Activated CD4-positive, CD25-positive, alpha-beta regulatory T cell treated with anti-CD3 and anti-CD28 coated beads, Interleukin-2, amount 50 U/mL, for 72 hours (primary cell): ENCODE measurements at regions not wholly inside any gene's neighbourhood (a gene's known extent, or its start where the extent isn't known, plus 50 kb on each side); places are given as distances from the start of the nearest gene placed in this dataset.

Source experiments
- DNase-seq: peaks from one replicate; pipeline ENCODE4 v3.0.0; 2021

DNA sequence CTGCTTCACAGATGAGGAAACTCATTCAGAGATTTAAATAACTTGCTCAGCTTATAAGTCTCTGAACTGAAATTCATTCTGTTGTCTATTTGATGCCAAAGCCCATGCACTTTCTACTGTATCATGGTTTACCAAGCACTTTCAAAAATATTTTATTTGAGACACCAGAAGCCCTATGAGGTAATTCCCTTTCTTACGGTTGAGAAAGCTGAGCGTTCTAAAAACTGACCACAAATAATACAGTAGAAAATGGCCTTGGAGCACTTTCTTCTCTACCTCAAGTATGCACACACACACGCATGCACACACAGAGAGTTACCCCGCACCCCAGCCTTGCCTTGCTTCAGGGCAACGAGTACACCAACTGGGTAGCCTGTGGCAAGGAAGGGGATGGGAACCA is 228.5 kb downstream of the RFC3 start:
- DNase-seq, result no peak

DNA sequence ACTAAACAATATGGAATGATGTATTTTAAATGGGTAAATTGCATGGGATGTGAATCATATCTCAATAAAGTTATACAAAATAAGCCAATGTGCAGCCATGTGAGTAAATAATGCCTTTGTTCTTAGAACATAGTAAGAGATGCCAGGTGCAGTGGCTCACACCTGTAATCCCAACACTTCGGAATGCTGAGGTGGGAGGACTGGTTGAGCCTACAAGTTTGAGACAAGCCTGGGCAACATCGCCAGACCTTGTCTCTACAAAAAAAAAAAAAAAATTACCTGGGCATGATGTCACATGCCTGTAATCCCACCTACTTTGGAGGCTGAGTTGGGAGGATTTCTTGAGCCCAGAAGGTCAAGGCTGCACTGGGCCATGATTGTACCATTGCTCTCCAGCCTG is 230.7 kb downstream of the RFC3 start:
- DNase-seq, result no peak

DNA sequence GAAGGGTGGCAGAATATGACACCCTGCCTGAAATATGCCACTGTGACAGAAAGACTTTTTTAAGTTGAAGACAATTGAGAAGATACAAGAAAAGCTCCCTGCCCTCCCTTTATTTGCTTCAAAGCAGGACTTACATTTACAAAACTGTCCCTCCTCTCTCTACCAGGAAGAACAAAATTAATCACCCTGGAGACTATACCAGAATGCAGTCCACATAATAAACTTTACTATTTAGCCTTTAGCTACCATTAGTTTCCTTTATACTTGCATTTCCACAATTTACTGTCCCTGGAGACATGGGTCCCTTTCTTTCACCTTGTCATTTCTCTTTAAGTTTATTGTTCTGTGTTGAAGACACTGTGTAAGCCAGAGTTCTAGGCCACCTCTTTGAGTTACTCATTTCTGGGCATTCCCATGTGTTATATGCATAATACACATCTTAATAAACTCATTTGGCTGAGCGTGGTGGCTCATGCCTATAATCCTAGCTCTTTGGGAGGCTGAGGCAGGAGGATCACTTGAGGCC is 238.8 kb downstream of the RFC3 start:
- no peak for DNase-seq

- DNase-seq, result no peak
Observed at GRCh38 chr13:34064456-34065205, 246.7 kb downstream of the RFC3 start.

DNA sequence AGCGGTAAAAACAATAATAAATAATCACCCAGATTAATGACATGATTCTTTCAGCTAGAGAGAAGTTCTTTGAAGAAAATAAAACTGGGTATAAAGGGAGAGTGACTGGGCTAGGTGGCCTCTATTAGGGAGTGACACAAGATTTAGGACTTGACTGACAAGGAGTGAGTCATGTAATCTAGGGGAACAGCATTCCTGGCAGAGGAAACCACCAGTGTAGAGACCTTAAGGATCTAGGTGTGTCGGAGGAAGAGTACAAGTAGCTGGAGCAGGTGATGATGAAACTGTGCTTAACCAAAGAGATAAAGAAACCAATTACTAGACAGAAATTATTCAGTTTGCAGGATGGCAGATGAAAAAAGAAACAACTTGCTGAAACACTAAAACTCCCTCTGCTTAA is 248.0 kb downstream of the RFC3 start:
- no peak for DNase-seq

GRCh38 chr13:34066344-34066743 is 248.4 kb downstream of the RFC3 start:
- DNase-seq, result no peak

DNA sequence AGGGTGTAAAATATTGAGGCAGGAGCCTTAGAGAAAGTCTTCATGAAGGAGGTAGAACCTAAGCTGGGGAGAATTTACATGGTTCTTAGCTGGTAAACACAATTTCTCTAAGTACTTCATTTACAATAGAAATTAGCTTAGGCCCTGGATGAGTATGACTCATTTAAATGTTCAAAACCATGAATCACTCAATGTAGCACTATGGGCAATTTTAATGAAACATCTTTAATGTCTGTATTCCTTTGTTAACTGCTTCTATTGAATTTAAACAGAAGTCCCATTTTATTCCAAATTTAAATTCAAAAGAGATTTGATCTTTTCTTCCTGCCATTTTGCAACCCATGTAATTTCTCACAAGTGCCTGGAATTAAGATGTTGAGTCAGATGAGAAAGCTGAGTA is 252.1 kb downstream of the RFC3 start:
- no peak for DNase-seq

GRCh38 chr13:34070544-34071303 is 252.8 kb downstream of the RFC3 start:
- DNase-seq, result no peak

DNA sequence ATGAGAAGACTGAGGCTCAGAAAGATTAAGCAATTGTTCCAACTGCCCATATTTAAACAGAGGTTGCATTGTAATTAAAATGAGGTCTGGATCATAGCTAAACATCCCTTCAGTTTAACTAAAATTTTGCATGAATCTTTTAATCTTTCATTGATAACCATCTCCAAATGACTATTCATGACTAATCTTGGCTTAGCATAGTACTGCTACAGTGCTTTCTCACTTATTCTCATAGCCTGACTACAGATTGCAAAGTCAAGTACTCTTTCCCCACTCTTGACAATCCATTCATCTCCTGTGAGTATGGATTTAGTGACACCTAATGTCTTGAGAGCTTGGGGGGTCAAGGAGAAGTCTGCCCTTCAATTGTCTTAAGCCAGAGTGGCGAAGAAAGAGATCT is 258.4 kb downstream of the RFC3 start:
- DNase-seq, result no peak

- DNase-seq, result no peak
Observed at GRCh38 chr13:34076943-34077703, 259.2 kb downstream of the RFC3 start.

- DNase-seq, result no peak
Observed at GRCh38 chr13:34078334-34078999, 260.5 kb downstream of the RFC3 start.

- no peak for DNase-seq
Observed at GRCh38 chr13:34085204-34085603, 267.3 kb downstream of the RFC3 start.

DNA sequence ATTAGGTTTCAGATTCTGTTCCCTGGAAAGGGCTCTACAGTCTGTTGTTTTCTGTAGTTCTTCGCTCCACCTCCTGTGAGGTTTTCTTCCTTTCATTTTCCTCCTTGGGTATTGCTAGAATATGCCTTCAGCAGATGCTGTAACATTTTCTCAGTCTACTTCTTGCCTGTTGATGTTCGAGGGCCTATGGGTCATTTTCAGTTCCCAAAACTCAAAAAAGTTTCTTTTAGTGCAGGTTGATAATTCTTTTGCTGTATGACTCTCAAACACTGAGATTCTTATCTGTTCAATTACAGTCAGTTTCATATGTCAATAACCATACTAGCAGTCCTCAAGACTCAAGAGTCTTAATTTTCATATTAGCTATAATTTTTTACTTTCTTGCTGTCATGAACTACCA is 268.3 kb downstream of the RFC3 start:
- DNase-seq, result no peak

GRCh38 chr13:34087791-34088190 is 269.8 kb downstream of the RFC3 start:
- DNase-seq, result no peak

DNA sequence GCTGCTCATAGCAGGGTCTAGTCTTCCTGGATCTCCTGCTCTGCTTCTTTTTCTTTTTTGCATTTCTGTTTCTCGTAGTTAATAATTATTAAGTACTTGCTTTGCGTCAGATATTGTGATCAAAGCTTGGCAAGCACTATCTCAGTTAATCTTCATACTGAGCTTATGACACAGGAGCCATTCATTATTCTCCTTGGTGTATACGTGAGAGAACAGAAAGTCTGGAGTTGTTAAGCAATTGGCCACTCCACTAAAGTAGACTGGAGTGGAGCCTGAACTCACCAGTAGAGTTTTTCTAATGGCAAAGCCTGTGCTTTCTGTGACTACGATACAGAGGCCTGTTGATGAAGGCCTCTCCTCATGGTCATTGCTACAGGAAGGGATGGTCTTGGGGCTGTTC is 285.9 kb downstream of the RFC3 start:
- no peak for DNase-seq

DNA sequence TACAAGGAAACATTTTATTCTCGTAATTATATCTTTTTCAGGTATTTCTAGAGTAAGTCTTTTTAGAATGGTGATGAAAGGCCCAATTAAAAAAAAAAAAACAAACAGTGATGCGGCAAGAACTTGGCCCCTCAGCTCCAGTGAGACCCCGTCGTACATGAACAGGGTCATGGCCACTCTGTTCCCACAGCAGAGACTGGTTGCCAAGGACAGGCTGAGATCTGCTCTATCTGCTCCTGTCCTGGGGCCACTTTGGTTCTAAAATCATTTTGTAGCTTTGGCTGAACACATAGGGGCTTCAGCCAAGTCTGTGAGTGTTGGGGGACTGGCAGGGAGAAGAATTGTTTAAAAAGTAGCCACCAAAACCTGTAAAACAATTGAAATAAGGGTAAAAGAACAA is 286.9 kb downstream of the RFC3 start:
- no peak for DNase-seq

GRCh38 chr13:34107806-34108205 is 289.9 kb downstream of the RFC3 start:
- DNase-seq, result no peak

DNA sequence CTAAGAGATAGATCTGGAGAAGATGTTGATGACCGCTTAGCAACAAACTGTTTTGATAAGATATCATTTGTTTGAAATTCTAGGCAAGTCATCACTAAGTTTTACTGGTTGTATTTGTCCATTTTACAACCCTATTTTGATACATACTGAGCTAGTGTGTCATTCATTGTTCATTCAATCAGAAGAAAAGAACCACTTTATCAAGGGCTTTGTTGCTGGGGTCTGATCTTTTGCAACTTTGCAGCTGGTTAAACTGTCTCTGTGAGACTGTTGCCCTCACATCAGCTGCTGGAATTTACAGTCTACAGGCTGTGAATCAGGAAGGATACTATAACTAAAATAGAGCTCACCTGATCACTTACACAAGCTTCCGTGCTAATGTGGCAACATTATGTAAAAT is 290.5 kb downstream of the RFC3 start:
- DNase-seq, result no peak

DNA sequence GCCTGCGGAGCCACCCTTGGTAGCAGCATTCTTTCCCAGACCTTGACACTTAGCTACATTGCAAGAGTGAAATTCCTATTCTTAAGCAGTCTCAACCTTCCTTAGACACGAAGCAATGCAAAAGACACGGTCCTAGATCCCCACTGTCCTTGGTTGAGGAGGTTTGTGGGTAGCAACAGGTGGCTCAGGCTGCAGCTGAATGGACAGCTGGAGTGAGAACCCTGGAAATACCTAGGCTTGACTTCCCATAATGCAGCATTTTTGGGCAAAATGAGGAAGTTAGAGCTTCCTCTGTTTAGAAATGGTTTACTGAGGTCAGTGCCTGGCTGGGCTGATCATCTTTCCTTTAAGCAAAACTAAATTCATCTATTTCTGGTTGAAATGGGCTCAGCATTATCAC is 296.6 kb downstream of the RFC3 start:
- no peak for DNase-seq

- no peak for DNase-seq
Observed at GRCh38 chr13:34116651-34117050, 298.7 kb downstream of the RFC3 start.

- no peak for DNase-seq
Observed at GRCh38 chr13:34124666-34125306, 306.8 kb downstream of the RFC3 start.

DNA sequence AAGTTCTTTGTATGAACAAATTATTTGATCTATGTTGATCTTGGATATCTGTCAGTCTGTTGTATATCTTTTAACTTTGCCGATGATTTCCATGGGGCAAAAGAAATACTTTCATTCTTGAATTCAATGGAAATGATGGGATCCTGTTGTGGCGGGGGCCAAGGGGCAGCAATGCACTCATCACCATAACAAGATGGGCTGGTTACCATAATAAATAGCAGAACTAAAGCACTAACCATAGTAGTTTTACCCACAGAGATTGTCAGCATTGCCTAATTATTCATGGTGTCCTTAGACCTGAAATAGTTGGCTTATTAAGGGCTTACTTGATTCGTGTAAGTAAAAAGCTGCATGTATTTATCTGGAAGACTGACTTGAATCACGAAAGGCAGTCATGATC is 309.6 kb downstream of the RFC3 start:
- DNase-seq, result no peak

- no peak for DNase-seq
Observed at GRCh38 chr13:34128661-34129060, 310.7 kb downstream of the RFC3 start.
